Mucosa of rectum (tissue), 2 donors: ENCODE measurements at regions not wholly inside any gene's neighbourhood (a gene's known extent, or its start where the extent isn't known, plus 50 kb on each side); places are given as distances from the start of the nearest gene placed in this dataset.

Experiments
- H3K27ac ChIP-seq, 2 donors: one replicate each; pipeline ENCODE4 v1.7.0; 2013; ENCODE audit warnings: inconsistent platforms in 2 of 2, low read depth in 2 of 2, low read length in 2 of 2
- H3K27me3 ChIP-seq, 2 donors: one replicate each; pipeline ENCODE4 v1.7.0; 2013; ENCODE audit warnings: low read length in 2 of 2; ENCODE audit not compliant: control insufficient read depth in 2 of 2, insufficient read depth in 2 of 2
- H3K36me3 ChIP-seq, 2 donors: one replicate each; pipeline ENCODE4 v1.7.0; 2013; ENCODE audit warnings: low read length in 2 of 2; ENCODE audit not compliant: control insufficient read depth in 2 of 2, insufficient read depth in 2 of 2
- H3K4me1 ChIP-seq, 2 donors: one replicate each; pipeline ENCODE4 v1.7.0; 2013; ENCODE audit warnings: low read length in 2 of 2, mild to moderate bottlenecking in 1 of 2; ENCODE audit not compliant: control insufficient read depth in 2 of 2, insufficient read depth in 2 of 2
- H3K4me3 ChIP-seq, 2 donors: one replicate each; pipeline ENCODE4 v1.7.0; 2013; ENCODE audit warnings: low read length in 2 of 2
- H3K9ac ChIP-seq, 2 donors: one replicate each; pipeline ENCODE4 v1.7.0; 2013; ENCODE audit warnings: low read length in 2 of 2, low read depth in 1 of 2, mild to moderate bottlenecking in 1 of 2
- H3K9me3 ChIP-seq, 2 donors: one replicate each; pipeline ENCODE4 v1.7.0; 2013; ENCODE audit warnings: low read length in 2 of 2; ENCODE audit not compliant: control insufficient read depth in 2 of 2
- donor health status: healthy.
- donor health status: Normal muscosa, but diverticular disease.

GRCh38 chr4:173807347-173807746, 277.3 kb upstream of the HAND2 start:
- Histone ChIP-seq H3K27me3 (no peaks in the 10 kb centered on the region), H3K36me3 (no peaks in the 10 kb centered on the region), H3K9ac (no peak overlapping the region), H3K4me1 (no peaks in the 10 kb centered on the region), H3K27ac (no peak overlapping the region), H3K9me3 (no peaks in the 10 kb centered on the region), H3K4me3 (no peak overlapping the region)

- H3K36me3 ChIP-seq = no peaks in the 10 kb centered on the region
- no peak overlapping the region for H3K27ac ChIP-seq
- no peak overlapping the region for H3K4me3 ChIP-seq
- no peaks in the 10 kb centered on the region for H3K4me1 ChIP-seq
- H3K9ac ChIP-seq = no peak overlapping the region
- H3K9me3 ChIP-seq = no peaks in the 10 kb centered on the region
- no peaks in the 10 kb centered on the region for H3K27me3 ChIP-seq
These were observed 275.9 kb upstream of the HAND2 start for GRCh38 chr4:173805884-173806283.

- H3K4me3 ChIP-seq = no peak overlapping the region
- H3K9me3 ChIP-seq = no peaks in the 10 kb centered on the region
- H3K9ac ChIP-seq = no peak overlapping the region
- no peaks in the 10 kb centered on the region for H3K27me3 ChIP-seq
- no peaks in the 10 kb centered on the region for H3K36me3 ChIP-seq
- no peak overlapping the region for H3K27ac ChIP-seq
- no peaks in the 10 kb centered on the region for H3K4me1 ChIP-seq
These were observed 272.6 kb upstream of the HAND2 start for GRCh38 chr4:173802662-173803022.

GRCh38 chr4:173801876-173802661, 272.0 kb upstream of the HAND2 start:
- Histone ChIP-seq H3K27ac (no peak overlapping the region), H3K36me3 (no peaks in the 10 kb centered on the region)

DNA sequence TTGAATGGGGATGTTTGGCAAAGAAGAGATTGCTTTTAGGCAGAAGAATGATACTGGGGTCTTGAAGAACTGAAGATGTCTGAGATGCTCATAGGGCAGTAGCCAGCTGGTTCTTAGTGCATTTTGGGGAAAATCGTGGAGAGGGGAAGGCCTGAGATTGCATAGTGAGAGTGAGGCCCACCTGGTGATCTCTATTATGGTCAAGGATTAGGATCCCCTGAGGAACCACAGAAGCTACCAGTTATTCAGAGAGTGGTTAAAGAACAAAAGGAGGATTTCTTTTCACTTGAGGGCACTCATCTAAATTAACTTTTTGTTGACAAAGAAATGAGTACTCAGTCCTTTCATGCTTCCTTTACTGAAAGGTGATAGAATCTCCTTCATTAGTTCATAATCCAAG, 271.3 kb upstream of the HAND2 start:
- Histone ChIP-seq H3K27ac (no peak overlapping the region), H3K27me3 (no peaks in the 10 kb centered on the region), H3K9ac (no peak overlapping the region), H3K4me1 (no peaks in the 10 kb centered on the region), H3K36me3 (no peaks in the 10 kb centered on the region), H3K9me3 (no peaks in the 10 kb centered on the region), H3K4me3 (no peak overlapping the region)

More at GRCh38 chr4:173801876-173802661, 272.0 kb upstream of the HAND2 start:
- H3K9ac ChIP-seq = no peak overlapping the region
- no peaks in the 10 kb centered on the region for H3K27me3 ChIP-seq
- H3K9me3 ChIP-seq = no peaks in the 10 kb centered on the region
- no peaks in the 10 kb centered on the region for H3K4me1 ChIP-seq
- H3K4me3 ChIP-seq = no peak overlapping the region

- Histone ChIP-seq H3K4me3 (no peak overlapping the region), H3K36me3 (no peaks in the 10 kb centered on the region), H3K4me1 (no peaks in the 10 kb centered on the region), H3K9me3 (no peaks in the 10 kb centered on the region), H3K27me3 (no peaks in the 10 kb centered on the region), H3K9ac (no peak overlapping the region), H3K27ac (no peak overlapping the region)
These were observed 267.3 kb upstream of the HAND2 start for GRCh38 chr4:173797296-173797695.

GRCh38 chr4:173794662-173795061, 264.6 kb upstream of the HAND2 start:
- H3K36me3 ChIP-seq = no peaks in the 10 kb centered on the region
- H3K27me3 ChIP-seq = no peaks in the 10 kb centered on the region
- no peak overlapping the region for H3K9ac ChIP-seq
- no peak overlapping the region for H3K27ac ChIP-seq
- H3K4me3 ChIP-seq = no peak overlapping the region
- no peaks in the 10 kb centered on the region for H3K4me1 ChIP-seq
- H3K9me3 ChIP-seq = no peaks in the 10 kb centered on the region

GRCh38 chr4:173793937-173794510, 264.0 kb upstream of the HAND2 start:
- no peaks in the 10 kb centered on the region for H3K36me3 ChIP-seq
- H3K27me3 ChIP-seq = no peaks in the 10 kb centered on the region
- H3K4me3 ChIP-seq = no peak overlapping the region
- H3K9ac ChIP-seq = no peak overlapping the region
- H3K27ac ChIP-seq = no peak overlapping the region
- no peaks in the 10 kb centered on the region for H3K4me1 ChIP-seq
- no peaks in the 10 kb centered on the region for H3K9me3 ChIP-seq

GRCh38 chr4:173782660-173783059, 252.6 kb upstream of the HAND2 start:
- Histone ChIP-seq H3K4me1 (no peaks in the 10 kb centered on the region), H3K36me3 (no peaks in the 10 kb centered on the region), H3K9ac (no peak overlapping the region), H3K27me3 (no peaks in the 10 kb centered on the region), H3K9me3 (no peaks in the 10 kb centered on the region), H3K4me3 (no peak overlapping the region), H3K27ac (no peak overlapping the region)

GRCh38 chr4:173777921-173778320, 247.9 kb upstream of the HAND2 start:
- Histone ChIP-seq H3K4me3 (no peak overlapping the region), H3K36me3 (no peaks in the 10 kb centered on the region), H3K9me3 (no peaks in the 10 kb centered on the region), H3K9ac (no peak overlapping the region), H3K4me1 (no peaks in the 10 kb centered on the region), H3K27ac (no peak overlapping the region), H3K27me3 (no peaks in the 10 kb centered on the region)
